Breast epithelium (tissue), 4 donors: ENCODE measurements at regions not wholly inside any gene's neighbourhood (a gene's known extent, or its start where the extent isn't known, plus 50 kb on each side); places are given as distances from the start of the nearest gene placed in this dataset.

Experiments
- DNase-seq, 2 donors: peaks; one replicate each; pipeline ENCODE4 v3.0.0-alpha.2; 2019; ENCODE audit warnings: low spot score in 2 of 2
- H3K27ac ChIP-seq, 2 donors: fragments of 200-600 bp; sonication (generic) in 1 of 2; one replicate each; pipeline ENCODE4 v1.5.1; 2016 to 2019; ENCODE audit warnings: mild to moderate bottlenecking in 1 of 2
- H3K27me3 ChIP-seq, 2 donors: fragments of 200-600 bp; sonication (generic) in 1 of 2; one replicate each; pipeline versions ENCODE4 v1.5.1 to v1.6.0; 2017 to 2019; ENCODE audit warnings: control low read depth in 1 of 2, mild to moderate bottlenecking in 1 of 2
- H3K36me3 ChIP-seq: fragments of 200-600 bp; one replicate; pipeline ENCODE4 v1.5.1; 2019
- H3K4me1 ChIP-seq, 2 donors: fragments of 200-600 bp; sonication (generic); one replicate each; pipeline ENCODE4 v1.5.1; 2016 to 2019; ENCODE audit warnings: control low read depth in 1 of 2
- H3K4me3 ChIP-seq, 3 donors: fragments of 200-600 bp; sonication (generic); 1 replicate in 2 of 3; 2 replicates in 1 of 3; pipeline ENCODE4 v1.5.1; 2016 to 2019; ENCODE audit warnings: mild to moderate bottlenecking in 3 of 3, moderate library complexity in 2 of 3
- H3K9me3 ChIP-seq, 2 donors: fragments of 200-600 bp; sonication (generic) in 1 of 2; one replicate each; pipeline ENCODE4 v1.5.1; 2016 to 2019; ENCODE audit warnings: control low read depth in 1 of 2
- CTCF ChIP-seq, 3 donors: fragments of 450-650 bp; IDR thresholded peaks; one replicate each; pipeline ENCODE4 v1.5.1; 2016 to 2017; ENCODE audit warnings: antibody characterized with exemption in 3 of 3, mild to moderate bottlenecking in 3 of 3, moderate library complexity in 3 of 3
- POLR2A ChIP-seq: fragments of 450-650 bp; IDR thresholded peaks from one replicate; pipeline ENCODE4 v1.6.1; 2016; ENCODE audit warnings: antibody characterized with exemption, mild to moderate bottlenecking, moderate library complexity
- POLR2AphosphoS5 ChIP-seq, 3 donors: sonication (generic); formaldehyde crosslinking; IDR thresholded peaks; one replicate each; pipeline ENCODE4 v1.6.1; 2017; ENCODE audit warnings: antibody characterized with exemption in 3 of 3
- intact Hi-C: fragments of 100-400 bp; cut with DNase I; formaldehyde crosslinking; loops from one replicate; pipeline ENCODE4 v1.15.1; 2023; ENCODE audit warnings: low total_unique reads

GRCh38 chr20:39446397-39446796 is 484.3 kb downstream of the DHX35 start:
- H3K4me1 ChIP-seq = no peaks in the 10 kb centered on the region
- no peak for DNase-seq

GRCh38 chr20:39445095-39445494 is 483.0 kb downstream of the DHX35 start:
- intact Hi-C loops = no loop called here
- H3K4me1 ChIP-seq = no peaks in the 10 kb centered on the region
- H3K4me3 ChIP-seq = no peak overlapping the region
- no peaks in the 10 kb centered on the region for H3K27me3 ChIP-seq
- DNase-seq = no peak
- no peaks in the 10 kb centered on the region for H3K9me3 ChIP-seq
- TF ChIP-seq CTCF (IDR thresholded peaks at IDR 0.05) (no peak), POLR2AphosphoS5 (IDR thresholded peaks at IDR 0.05) (no peak), POLR2A (no peak)
- no peaks in the 10 kb centered on the region for H3K36me3 ChIP-seq
- H3K27ac ChIP-seq = no peak overlapping the region

More at GRCh38 chr20:39446397-39446796, 484.3 kb downstream of the DHX35 start:
- Histone ChIP-seq H3K36me3 (no peaks in the 10 kb centered on the region), H3K4me3 (no peak overlapping the region), H3K9me3 (no peaks in the 10 kb centered on the region), H3K27ac (no peak overlapping the region), H3K27me3 (no peaks in the 10 kb centered on the region)
- TF ChIP-seq CTCF (IDR thresholded peaks at IDR 0.05) (no peak), POLR2A (no peak), POLR2AphosphoS5 (IDR thresholded peaks at IDR 0.05) (no peak)
- intact Hi-C loops = no loop called here

- no peak overlapping the region for H3K4me3 ChIP-seq
- DNase-seq = no peak
- TF ChIP-seq POLR2AphosphoS5 (IDR thresholded peaks at IDR 0.05) = no peak
- no peak for TF ChIP-seq CTCF (IDR thresholded peaks at IDR 0.05)
- no peak for TF ChIP-seq POLR2A
- H3K27ac ChIP-seq = no peak overlapping the region
- no peaks in the 10 kb centered on the region for H3K27me3 ChIP-seq
- no peaks in the 10 kb centered on the region for H3K4me1 ChIP-seq
- no peaks in the 10 kb centered on the region for H3K9me3 ChIP-seq
- intact Hi-C loops = no loop called here
- H3K36me3 ChIP-seq = no peaks in the 10 kb centered on the region
Observed at GRCh38 chr20:39433466-39433865, 471.3 kb downstream of the DHX35 start.

GRCh38 chr20:39431091-39431880 is 469.1 kb downstream of the DHX35 start:
- no peak for DNase-seq
- no peak overlapping the region for H3K4me3 ChIP-seq
- intact Hi-C loops = no loop called here
- H3K4me1 ChIP-seq = no peaks in the 10 kb centered on the region
- H3K36me3 ChIP-seq = no peaks in the 10 kb centered on the region
- no peaks in the 10 kb centered on the region for H3K9me3 ChIP-seq
- no peaks in the 10 kb centered on the region for H3K27me3 ChIP-seq
- H3K27ac ChIP-seq = no peak overlapping the region
- TF ChIP-seq CTCF (IDR thresholded peaks at IDR 0.05) (no peak), POLR2A (no peak), POLR2AphosphoS5 (IDR thresholded peaks at IDR 0.05) (no peak)

GRCh38 chr20:39429726-39430125 is 467.6 kb downstream of the DHX35 start:
- Histone ChIP-seq H3K27me3 (no peaks in the 10 kb centered on the region), H3K9me3 (no peaks in the 10 kb centered on the region), H3K4me1 (no peaks in the 10 kb centered on the region), H3K27ac (no peak overlapping the region), H3K36me3 (no peaks in the 10 kb centered on the region), H3K4me3 (no peak overlapping the region)
- TF ChIP-seq POLR2AphosphoS5 (IDR thresholded peaks at IDR 0.05) (no peak), CTCF (IDR thresholded peaks at IDR 0.05) (no peak), POLR2A (no peak)
- no peak for DNase-seq
- intact Hi-C loops = no loop called here
